ENCODE measurements at regions not wholly inside any gene's neighbourhood (a gene's known extent, or its start where the extent isn't known, plus 50 kb on each side); places are given as distances from the start of the nearest gene placed in this dataset.

DNA sequence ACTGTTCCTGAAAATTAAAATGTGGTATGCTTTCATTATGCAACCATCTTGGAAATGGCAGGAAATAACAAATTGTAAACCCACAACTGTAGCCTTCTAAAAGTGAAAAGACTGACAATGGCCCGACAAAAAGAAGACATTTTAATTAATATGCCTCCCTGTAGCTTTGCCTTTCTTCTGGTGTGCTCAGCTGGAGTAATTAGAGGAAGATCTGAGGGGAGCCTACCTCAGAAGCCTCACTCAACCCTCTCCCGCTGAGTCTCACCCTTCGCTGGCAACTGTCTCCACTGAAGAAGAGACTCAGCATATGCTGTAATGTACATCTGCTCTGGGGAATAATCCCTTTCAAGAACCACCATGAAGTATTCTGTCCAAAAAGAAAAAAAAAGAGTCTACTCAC, 104.7 kb upstream of the SETMAR start:
- TF ChIP-seq, protein P1, sequence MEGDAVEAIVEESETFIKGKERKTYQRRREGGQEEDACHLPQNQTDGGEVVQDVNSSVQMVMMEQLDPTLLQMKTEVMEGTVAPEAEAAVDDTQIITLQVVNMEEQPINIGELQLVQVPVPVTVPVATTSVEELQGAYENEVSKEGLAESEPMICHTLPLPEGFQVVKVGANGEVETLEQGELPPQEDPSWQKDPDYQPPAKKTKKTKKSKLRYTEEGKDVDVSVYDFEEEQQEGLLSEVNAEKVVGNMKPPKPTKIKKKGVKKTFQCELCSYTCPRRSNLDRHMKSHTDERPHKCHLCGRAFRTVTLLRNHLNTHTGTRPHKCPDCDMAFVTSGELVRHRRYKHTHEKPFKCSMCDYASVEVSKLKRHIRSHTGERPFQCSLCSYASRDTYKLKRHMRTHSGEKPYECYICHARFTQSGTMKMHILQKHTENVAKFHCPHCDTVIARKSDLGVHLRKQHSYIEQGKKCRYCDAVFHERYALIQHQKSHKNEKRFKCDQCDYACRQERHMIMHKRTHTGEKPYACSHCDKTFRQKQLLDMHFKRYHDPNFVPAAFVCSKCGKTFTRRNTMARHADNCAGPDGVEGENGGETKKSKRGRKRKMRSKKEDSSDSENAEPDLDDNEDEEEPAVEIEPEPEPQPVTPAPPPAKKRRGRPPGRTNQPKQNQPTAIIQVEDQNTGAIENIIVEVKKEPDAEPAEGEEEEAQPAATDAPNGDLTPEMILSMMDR (IDR thresholded peaks at IDR 0.05), result no peak
- TF ChIP-seq POLR2A (IDR thresholded peaks at IDR 0.05), result no peak

Measured in testis (tissue), 2 donors.